Astrocyte (in vitro differentiated cells and primary cell): ENCODE measurements at regions not wholly inside any gene's neighbourhood (a gene's known extent, or its start where the extent isn't known, plus 50 kb on each side); places are given as distances from the start of the nearest gene placed in this dataset.

Experiments used
- DNase-seq: peaks from one replicate; pipeline ENCODE4 v3.0.0-alpha.2; 2010; ENCODE audit warnings: low read depth
- FAIRE-seq: peaks from 2 replicates; lab custom pipeline; 2011; peaks lifted over from hg19 to GRCh38; lab: Jason Lieb, UNC
- H2AFZ ChIP-seq: 2 replicates; pipeline ENCODE4 v1.6.0; 2012; ENCODE audit warnings: low read depth, low read length, inconsistent platforms
- H3K27ac ChIP-seq: 2 replicates; pipeline ENCODE4 v1.5.1; 2011; ENCODE audit warnings: low read depth, low read length, inconsistent platforms
- H3K27me3 ChIP-seq: 2 replicates; pipeline ENCODE4 v1.6.0; 2011; ENCODE audit warnings: low read length, inconsistent platforms; ENCODE audit not compliant: insufficient read depth
- H3K36me3 ChIP-seq: 2 replicates; pipeline ENCODE4 v1.5.1; 2011; ENCODE audit warnings: low read length, inconsistent platforms; ENCODE audit not compliant: insufficient read depth
- H3K4me1 ChIP-seq: 2 replicates; pipeline ENCODE4 v1.5.1; 2011; ENCODE audit warnings: low read length, inconsistent platforms; ENCODE audit not compliant: insufficient read depth
- H3K4me2 ChIP-seq: 2 replicates; pipeline ENCODE4 v1.6.0; 2012; ENCODE audit warnings: low read length, inconsistent platforms
- H3K4me3 ChIP-seq: 2 replicates; pipeline ENCODE4 v1.5.1; 2011; ENCODE audit warnings: low read depth, mild to moderate bottlenecking, low read length, inconsistent platforms; ENCODE audit not compliant: insufficient read depth
- H3K79me2 ChIP-seq: 2 replicates; pipeline ENCODE4 v1.6.0; 2012; ENCODE audit warnings: mild to moderate bottlenecking, low read length, inconsistent platforms; ENCODE audit not compliant: insufficient read depth
- H3K9ac ChIP-seq: 2 replicates; pipeline ENCODE4 v1.6.0; 2012; ENCODE audit warnings: mild to moderate bottlenecking, low read length, inconsistent platforms
- H3K9me3 ChIP-seq: 2 replicates; pipeline ENCODE4 v1.5.1; 2012; ENCODE audit warnings: low read depth, mild to moderate bottlenecking, low read length, inconsistent platforms; ENCODE audit not compliant: insufficient read depth
- H4K20me1 ChIP-seq: 2 replicates; pipeline ENCODE4 v1.6.0; 2012; ENCODE audit warnings: low read length, inconsistent platforms; ENCODE audit not compliant: insufficient read depth
- H3K27ac Mint-ChIP-seq: one replicate; pipeline ENCODE4 v1.8.0; 2021; ENCODE audit warnings: mild to moderate bottlenecking, mixed read lengths; ENCODE audit not compliant: unreplicated experiment
- H3K27me3 Mint-ChIP-seq: one replicate; pipeline ENCODE4 v1.8.0; 2021; ENCODE audit warnings: low read depth, mixed read lengths; ENCODE audit not compliant: unreplicated experiment
- H3K36me3 Mint-ChIP-seq: one replicate; pipeline ENCODE4 v1.8.0; 2021; ENCODE audit warnings: low read depth, mixed read lengths; ENCODE audit not compliant: unreplicated experiment
- H3K4me1 Mint-ChIP-seq: one replicate; pipeline ENCODE4 v1.8.0; 2021; ENCODE audit warnings: low read depth, mixed read lengths; ENCODE audit not compliant: unreplicated experiment
- H3K4me3 Mint-ChIP-seq: one replicate; pipeline ENCODE4 v1.8.0; 2021; ENCODE audit warnings: mild to moderate bottlenecking, moderate library complexity, mixed read lengths; ENCODE audit not compliant: unreplicated experiment
- H3K9me3 Mint-ChIP-seq: one replicate; pipeline ENCODE4 v1.8.0; 2021; ENCODE audit warnings: mild to moderate bottlenecking, mixed read lengths; ENCODE audit not compliant: unreplicated experiment
- EZH2 ChIP-seq: IDR thresholded peaks from 2 replicates; pipeline ENCODE4 v1.6.1; 2012; ENCODE audit warnings: mild to moderate bottlenecking, low read length, inconsistent platforms; ENCODE audit not compliant: insufficient read depth
- TF ChIP-seq, protein P1 (sequence below): IDR thresholded peaks from 2 replicates; pipeline ENCODE4 v1.5.1; 2011; ENCODE audit warnings: low read depth, mild to moderate bottlenecking, inconsistent platforms, low read length, moderate library complexity; ENCODE audit not compliant: insufficient read depth

DNA sequence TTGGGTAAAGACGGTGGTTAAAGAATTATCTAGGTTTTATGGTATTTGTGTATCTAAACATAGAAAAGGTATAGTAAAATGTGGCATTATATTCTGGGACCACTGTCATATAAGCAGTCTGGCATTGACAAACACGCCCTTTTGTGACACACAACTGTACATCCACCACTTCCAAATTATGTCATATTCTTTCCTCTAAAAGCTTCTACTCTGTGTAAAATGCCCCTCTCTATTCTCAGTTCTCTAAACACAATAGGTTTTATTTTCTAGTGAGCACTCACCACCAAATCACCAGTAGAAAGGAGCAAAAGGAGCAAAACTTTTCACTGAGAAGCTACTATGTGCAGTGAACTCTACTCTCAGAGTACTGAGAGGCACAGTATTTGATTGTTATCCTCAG, 88.1 kb upstream of the PIEZO2 start:
- FAIRE-seq (no peak), DNase-seq (no peak)
- no peaks in the 10 kb centered on the region for H3K36me3 ChIP-seq
- H4K20me1 ChIP-seq: no peaks in the 10 kb centered on the region
- no peaks in the 10 kb centered on the region for H3K27me3 Mint-ChIP-seq
- H3K9me3 ChIP-seq: no peaks in the 10 kb centered on the region
- no peaks in the 10 kb centered on the region for H3K4me1 Mint-ChIP-seq
- no peak overlapping the region for H3K9ac ChIP-seq
- H3K27me3 ChIP-seq: no peaks in the 10 kb centered on the region
- no peaks in the 10 kb centered on the region for H3K36me3 Mint-ChIP-seq
- H3K4me3 ChIP-seq: no peak overlapping the region
- H3K79me2 ChIP-seq: no peaks in the 10 kb centered on the region
- H3K9me3 Mint-ChIP-seq: no peaks in the 10 kb centered on the region
- no peak overlapping the region for H2AFZ ChIP-seq
- no peak overlapping the region for H3K27ac Mint-ChIP-seq
- no peak overlapping the region for H3K27ac ChIP-seq
- TF ChIP-seq, protein P1, sequence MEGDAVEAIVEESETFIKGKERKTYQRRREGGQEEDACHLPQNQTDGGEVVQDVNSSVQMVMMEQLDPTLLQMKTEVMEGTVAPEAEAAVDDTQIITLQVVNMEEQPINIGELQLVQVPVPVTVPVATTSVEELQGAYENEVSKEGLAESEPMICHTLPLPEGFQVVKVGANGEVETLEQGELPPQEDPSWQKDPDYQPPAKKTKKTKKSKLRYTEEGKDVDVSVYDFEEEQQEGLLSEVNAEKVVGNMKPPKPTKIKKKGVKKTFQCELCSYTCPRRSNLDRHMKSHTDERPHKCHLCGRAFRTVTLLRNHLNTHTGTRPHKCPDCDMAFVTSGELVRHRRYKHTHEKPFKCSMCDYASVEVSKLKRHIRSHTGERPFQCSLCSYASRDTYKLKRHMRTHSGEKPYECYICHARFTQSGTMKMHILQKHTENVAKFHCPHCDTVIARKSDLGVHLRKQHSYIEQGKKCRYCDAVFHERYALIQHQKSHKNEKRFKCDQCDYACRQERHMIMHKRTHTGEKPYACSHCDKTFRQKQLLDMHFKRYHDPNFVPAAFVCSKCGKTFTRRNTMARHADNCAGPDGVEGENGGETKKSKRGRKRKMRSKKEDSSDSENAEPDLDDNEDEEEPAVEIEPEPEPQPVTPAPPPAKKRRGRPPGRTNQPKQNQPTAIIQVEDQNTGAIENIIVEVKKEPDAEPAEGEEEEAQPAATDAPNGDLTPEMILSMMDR: no peak
- TF ChIP-seq EZH2: no peak
- H3K4me1 ChIP-seq: no peaks in the 10 kb centered on the region
- H3K4me3 Mint-ChIP-seq: no peak overlapping the region
- no peak overlapping the region for H3K4me2 ChIP-seq

DNA sequence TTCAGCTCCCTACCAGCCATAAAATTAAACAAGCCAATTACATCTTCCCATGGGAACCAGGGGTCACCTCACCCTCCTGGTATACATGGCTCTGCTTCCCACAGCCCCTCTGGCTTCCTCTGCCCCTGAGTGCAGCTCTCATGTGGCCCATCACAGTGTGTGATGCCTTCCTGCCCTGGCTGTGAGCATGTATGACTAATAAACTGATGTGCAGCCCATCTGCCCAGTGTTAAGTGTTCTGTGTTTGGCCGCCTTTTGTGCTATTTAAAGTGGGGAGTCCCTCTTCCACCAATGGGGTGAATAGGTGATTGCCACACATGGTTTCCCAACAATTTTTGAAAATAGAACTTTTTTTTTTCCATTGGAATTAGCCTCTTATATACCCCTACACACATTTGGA, 87.7 kb upstream of the PIEZO2 start:
- TF ChIP-seq EZH2: no peak
- TF ChIP-seq, protein P1: no peak
- no peaks in the 10 kb centered on the region for H4K20me1 ChIP-seq
- no peak overlapping the region for H3K27ac ChIP-seq
- no peaks in the 10 kb centered on the region for H3K4me1 ChIP-seq
- no peaks in the 10 kb centered on the region for H3K9me3 Mint-ChIP-seq
- DNase-seq (no peak), FAIRE-seq (no peak)
- H3K4me3 Mint-ChIP-seq: no peak overlapping the region
- H3K4me3 ChIP-seq: no peak overlapping the region
- H3K9me3 ChIP-seq: no peaks in the 10 kb centered on the region
- H3K4me1 Mint-ChIP-seq: no peaks in the 10 kb centered on the region
- no peak overlapping the region for H3K4me2 ChIP-seq
- no peak overlapping the region for H3K9ac ChIP-seq
- H3K36me3 Mint-ChIP-seq: no peaks in the 10 kb centered on the region
- no peaks in the 10 kb centered on the region for H3K27me3 Mint-ChIP-seq
- H3K79me2 ChIP-seq: no peaks in the 10 kb centered on the region
- H3K36me3 ChIP-seq: no peaks in the 10 kb centered on the region
- H3K27ac Mint-ChIP-seq: no peak overlapping the region
- H3K27me3 ChIP-seq: no peaks in the 10 kb centered on the region
- H2AFZ ChIP-seq: no peak overlapping the region

DNA sequence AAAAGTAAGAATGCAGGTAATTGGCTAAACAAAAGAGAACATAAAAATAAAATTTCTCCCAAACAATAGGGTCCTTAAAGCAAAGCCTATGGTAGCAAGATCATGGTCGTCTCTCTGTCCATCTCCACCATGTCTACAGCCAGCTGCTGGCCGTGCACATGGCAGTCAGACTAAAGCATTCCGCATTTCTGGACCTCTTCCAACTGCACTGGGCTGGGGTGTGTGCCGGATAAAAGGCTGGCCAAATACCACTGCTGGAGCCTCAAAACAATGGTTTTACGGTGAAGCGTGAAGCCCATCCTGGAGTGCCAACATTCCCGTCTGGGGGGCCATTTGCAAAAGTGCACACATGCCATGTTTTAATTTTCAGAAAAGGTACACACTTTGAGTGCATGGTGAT, 74.8 kb upstream of the PIEZO2 start:
- Histone ChIP-seq H3K27ac (no peak overlapping the region), H3K4me3 (no peak overlapping the region), H3K9ac (no peak overlapping the region), H3K79me2 (no peaks in the 10 kb centered on the region), H4K20me1 (no peaks in the 10 kb centered on the region), H3K36me3 (no peaks in the 10 kb centered on the region), H3K4me1 (no peaks in the 10 kb centered on the region), H3K27me3 (no peaks in the 10 kb centered on the region), H3K4me2 (no peak overlapping the region), H3K9me3 (no peaks in the 10 kb centered on the region), H2AFZ (no peak overlapping the region)
- FAIRE-seq: no peak
- no peak overlapping the region for H3K27ac Mint-ChIP-seq
- H3K4me1 Mint-ChIP-seq: no peaks in the 10 kb centered on the region
- H3K36me3 Mint-ChIP-seq: no peaks in the 10 kb centered on the region
- DNase-seq: no peak
- peaks cover 2% of the 10 kb centered on the region for H3K9me3 Mint-ChIP-seq
- no peak overlapping the region for H3K4me3 Mint-ChIP-seq
- TF ChIP-seq, protein P1: no peak
- no peak for TF ChIP-seq EZH2
- no peaks in the 10 kb centered on the region for H3K27me3 Mint-ChIP-seq
